ENCODE measurements at regions not wholly inside any gene's neighbourhood (a gene's known extent, or its start where the extent isn't known, plus 50 kb on each side); places are given as distances from the start of the nearest gene placed in this dataset.

- TF ChIP-seq, protein P1, sequence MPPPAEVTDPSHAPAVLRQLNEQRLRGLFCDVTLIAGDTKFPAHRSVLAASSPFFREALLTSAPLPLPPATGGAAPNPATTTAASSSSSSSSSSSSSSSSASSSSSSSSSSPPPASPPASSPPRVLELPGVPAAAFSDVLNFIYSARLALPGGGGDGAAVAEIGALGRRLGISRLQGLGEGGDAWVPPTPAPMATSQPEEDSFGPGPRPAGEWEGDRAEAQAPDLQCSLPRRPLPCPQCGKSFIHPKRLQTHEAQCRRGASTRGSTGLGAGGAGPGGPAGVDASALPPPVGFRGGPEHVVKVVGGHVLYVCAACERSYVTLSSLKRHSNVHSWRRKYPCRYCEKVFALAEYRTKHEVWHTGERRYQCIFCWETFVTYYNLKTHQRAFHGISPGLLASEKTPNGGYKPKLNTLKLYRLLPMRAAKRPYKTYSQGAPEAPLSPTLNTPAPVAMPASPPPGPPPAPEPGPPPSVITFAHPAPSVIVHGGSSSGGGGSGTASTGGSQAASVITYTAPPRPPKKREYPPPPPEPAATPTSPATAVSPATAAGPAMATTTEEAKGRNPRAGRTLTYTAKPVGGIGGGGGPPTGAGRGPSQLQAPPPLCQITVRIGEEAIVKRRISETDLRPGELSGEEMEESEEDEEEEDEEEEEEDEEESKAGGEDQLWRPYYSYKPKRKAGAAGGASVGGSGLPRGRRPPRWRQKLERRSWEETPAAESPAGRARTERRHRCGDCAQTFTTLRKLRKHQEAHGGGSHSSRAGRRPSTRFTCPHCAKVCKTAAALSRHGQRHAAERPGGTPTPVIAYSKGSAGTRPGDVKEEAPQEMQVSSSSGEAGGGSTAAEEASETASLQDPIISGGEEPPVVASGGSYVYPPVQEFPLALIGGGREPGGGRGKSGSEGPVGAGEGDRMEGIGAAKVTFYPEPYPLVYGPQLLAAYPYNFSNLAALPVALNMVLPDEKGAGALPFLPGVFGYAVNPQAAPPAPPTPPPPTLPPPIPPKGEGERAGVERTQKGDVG (CRISPR knock-in tag; IDR thresholded peaks at IDR 0.05): no peak
- TF ChIP-seq HSF1 (IDR thresholded peaks at IDR 0.05; ENCODE audit: low read depth, low read length) (no peak), E2F8 (IDR thresholded peaks at IDR 0.05; ENCODE audit: low read depth, partially characterized antibody) (no peak), CUX1 (IDR thresholded peaks at IDR 0.05; ENCODE audit: insufficient replicate concordance, low read depth, low read length) (no peak), ZBTB11 (CRISPR knock-in tag; IDR thresholded peaks at IDR 0.05) (no peak), POU2F2 (IDR thresholded peaks at IDR 0.05; ENCODE audit: borderline replicate concordance, low read depth, low read length) (no peak), SREBF1 (IDR thresholded peaks at IDR 0.05; ENCODE audit: low read length) (no peak), ZNF207 (IDR thresholded peaks at IDR 0.05; ENCODE audit: borderline replicate concordance) (no peak), TCF3 (IDR thresholded peaks at IDR 0.05; ENCODE audit: borderline replicate concordance, insufficient read depth, low read depth, low read length) (no peak), ASH2L (IDR thresholded peaks at IDR 0.05; ENCODE audit: borderline replicate concordance, low read depth) (no peak), HCFC1 (IDR thresholded peaks at IDR 0.05; ENCODE audit: low read length) (no peak)
These were observed 398.4 kb upstream of the ID4 start (continued) for GRCh38 chr6:19438566-19439353.

Data from GM12878 (cell line).